T-helper 1 cell treated with Interleukin-12 subunit alpha and Interleukin-12 subunit beta and Interleukin-4 antibody, amounts not matched to agents 30 μg/mL and 1 μg/mL, for 36 hours (primary cell): ENCODE measurements at regions not wholly inside any gene's neighbourhood (a gene's known extent, or its start where the extent isn't known, plus 50 kb on each side); places are given as distances from the start of the nearest gene placed in this dataset.
"Not testable (repeated sequence)": the region's sequence is repeated elsewhere in the genome, so short reads cannot be mapped to it uniquely, and the experiment has no call there.

Experiments
- H3K27ac Mint-ChIP-seq: one replicate; pipeline ENCODE4 v1.8.0; 2021; ENCODE audit warnings: mild to moderate bottlenecking, mixed read lengths
- H3K27me3 Mint-ChIP-seq: one replicate; pipeline ENCODE4 v1.8.0; 2021; ENCODE audit warnings: low read depth, mixed read lengths
- H3K36me3 Mint-ChIP-seq: one replicate; pipeline ENCODE4 v1.8.0; 2021; ENCODE audit warnings: low read depth, mixed read lengths
- H3K4me1 Mint-ChIP-seq: one replicate; pipeline ENCODE4 v1.8.0; 2021; ENCODE audit warnings: low read depth, mixed read lengths
- H3K4me3 Mint-ChIP-seq: one replicate; pipeline ENCODE4 v1.8.0; 2021; ENCODE audit warnings: mild to moderate bottlenecking, moderate library complexity, mixed read lengths
- H3K9me3 Mint-ChIP-seq: one replicate; pipeline ENCODE4 v1.8.0; 2021; ENCODE audit warnings: mixed read lengths

- Mint-ChIP-seq H3K9me3 (no peaks in the 10 kb centered on the region), H3K4me3 (no peak overlapping the region), H3K36me3 (no peaks in the 10 kb centered on the region), H3K27me3 (no peaks in the 10 kb centered on the region), H3K27ac (no peak overlapping the region), H3K4me1 (peaks cover 4% of the 10 kb centered on the region)
These were observed 225.8 kb upstream of the SPRY1 start for GRCh38 chr4:123170843-123171242.

- no peak overlapping the region for H3K27ac Mint-ChIP-seq
- no peak overlapping the region for H3K4me3 Mint-ChIP-seq
These were observed 220.0 kb upstream of the SPRY1 start for GRCh38 chr4:123176605-123177004.

DNA sequence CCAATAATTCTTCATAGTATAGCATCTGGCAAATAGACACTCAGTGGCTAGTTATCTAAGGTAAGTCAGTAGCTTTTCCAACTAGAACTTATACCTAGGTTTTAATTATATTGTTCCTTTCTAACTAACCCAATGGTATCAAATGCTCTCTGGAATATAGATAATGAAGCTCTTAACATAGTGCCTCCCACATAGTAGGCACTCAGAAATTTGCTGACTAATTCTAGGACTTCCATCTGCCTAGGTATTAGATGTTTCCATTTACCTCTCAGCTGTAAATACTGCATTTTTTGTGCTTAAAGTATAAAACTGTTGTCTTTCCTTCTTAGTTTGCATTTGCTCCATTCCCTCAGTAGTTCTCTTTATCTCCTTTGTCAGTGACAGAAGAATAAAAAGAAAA lies 214.3 kb upstream of the SPRY1 start:
- Mint-ChIP-seq H3K27me3 (no peaks in the 10 kb centered on the region), H3K9me3 (no peaks in the 10 kb centered on the region), H3K4me3 (no peak overlapping the region), H3K36me3 (no peaks in the 10 kb centered on the region), H3K27ac (no peak overlapping the region), H3K4me1 (no peaks in the 10 kb centered on the region)

More at GRCh38 chr4:123176605-123177004, 220.0 kb upstream of the SPRY1 start:
- Mint-ChIP-seq H3K4me1 (no peaks in the 10 kb centered on the region), H3K9me3 (no peaks in the 10 kb centered on the region), H3K27me3 (no peaks in the 10 kb centered on the region), H3K36me3 (no peaks in the 10 kb centered on the region)

DNA sequence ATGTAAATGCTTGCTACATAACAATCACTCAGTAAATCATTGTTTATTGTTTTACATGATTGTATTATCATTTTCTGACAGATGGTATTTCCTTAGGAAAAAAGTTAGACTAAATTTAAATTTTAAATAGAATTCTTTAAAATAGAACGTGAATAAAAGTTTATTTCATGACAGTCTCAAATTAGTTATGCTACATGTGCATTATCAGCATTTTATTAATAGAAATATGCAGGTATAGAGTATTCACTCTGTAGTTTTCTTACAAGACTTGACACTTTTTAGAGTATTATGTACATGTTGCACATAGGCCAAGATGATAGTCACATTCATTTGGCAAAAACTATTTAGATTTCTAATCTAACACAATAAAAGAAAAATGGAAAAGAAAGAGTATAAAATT lies 213.3 kb upstream of the SPRY1 start:
- Mint-ChIP-seq H3K4me3 (no peak overlapping the region), H3K27ac (no peak overlapping the region), H3K4me1 (no peaks in the 10 kb centered on the region), H3K9me3 (no peaks in the 10 kb centered on the region), H3K36me3 (no peaks in the 10 kb centered on the region), H3K27me3 (no peaks in the 10 kb centered on the region)

DNA sequence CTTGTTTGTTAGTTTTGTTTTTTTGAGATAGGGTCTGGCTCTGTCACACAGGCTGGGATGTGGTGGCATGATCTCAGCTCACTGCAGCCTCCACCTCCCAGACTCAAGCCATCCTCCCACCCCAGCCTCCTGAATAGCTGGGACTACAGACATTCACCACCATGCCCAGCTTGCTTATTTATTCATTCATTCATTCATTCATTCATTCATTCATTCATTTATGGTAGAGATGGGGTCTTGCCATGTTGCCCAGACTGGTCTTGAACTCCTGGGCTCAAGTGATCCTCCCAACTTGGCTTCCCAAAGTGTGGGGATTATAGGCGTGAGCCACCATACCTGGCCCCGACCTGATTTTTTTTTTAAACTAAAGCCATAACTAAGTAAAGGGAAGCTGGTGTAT lies 212.8 kb upstream of the SPRY1 start:
- H3K9me3 Mint-ChIP-seq, H3K36me3 Mint-ChIP-seq, H3K4me3 Mint-ChIP-seq, H3K27me3 Mint-ChIP-seq, H3K4me1 Mint-ChIP-seq, H3K27ac Mint-ChIP-seq: not testable (repeated sequence)

DNA sequence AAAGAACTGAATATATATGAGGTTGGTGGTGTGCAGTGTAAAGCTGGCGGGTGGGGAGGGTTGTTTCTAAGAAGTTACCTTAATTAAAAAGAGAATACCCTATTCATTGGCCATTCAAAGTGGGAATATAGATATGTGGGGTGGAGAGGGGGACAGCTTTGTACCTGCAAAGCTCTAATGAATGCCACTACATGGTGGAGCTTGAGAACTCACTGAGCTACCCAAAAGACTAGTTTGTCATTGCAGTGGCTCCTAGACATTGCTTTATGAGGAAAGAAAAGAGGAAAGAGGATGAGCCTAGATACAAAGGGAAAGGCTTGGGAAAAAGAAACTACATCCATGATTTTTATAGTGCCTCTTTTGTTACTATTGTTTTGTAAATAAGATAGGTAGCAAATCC lies 209.9 kb upstream of the SPRY1 start:
- H3K27ac Mint-ChIP-seq = no peak overlapping the region
- no peaks in the 10 kb centered on the region for H3K27me3 Mint-ChIP-seq
- H3K4me1 Mint-ChIP-seq = no peaks in the 10 kb centered on the region
- no peak overlapping the region for H3K4me3 Mint-ChIP-seq
- no peaks in the 10 kb centered on the region for H3K9me3 Mint-ChIP-seq
- no peaks in the 10 kb centered on the region for H3K36me3 Mint-ChIP-seq

DNA sequence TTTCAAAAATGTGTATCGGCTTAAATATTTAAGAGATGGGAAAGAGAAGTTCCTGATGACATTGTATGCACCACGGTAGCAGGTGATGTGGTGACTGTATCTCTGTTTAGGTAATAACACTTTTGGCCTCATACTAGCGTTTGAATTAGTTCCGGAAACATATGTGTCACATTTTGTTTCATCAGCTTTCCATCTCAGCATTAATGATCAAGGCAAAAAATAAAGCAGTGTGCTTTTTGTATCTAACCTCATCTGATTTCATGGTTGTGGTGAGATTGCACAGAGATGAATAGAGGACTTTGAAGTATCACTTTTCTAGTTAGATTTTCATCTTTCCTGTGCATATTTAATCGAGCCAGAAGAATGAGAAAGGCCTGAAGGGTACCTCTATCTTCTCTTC lies 206.4 kb upstream of the SPRY1 start:
- no peak overlapping the region for H3K4me3 Mint-ChIP-seq
- no peak overlapping the region for H3K27ac Mint-ChIP-seq
- H3K36me3 Mint-ChIP-seq = no peaks in the 10 kb centered on the region
- no peaks in the 10 kb centered on the region for H3K9me3 Mint-ChIP-seq
- H3K4me1 Mint-ChIP-seq = no peaks in the 10 kb centered on the region
- no peaks in the 10 kb centered on the region for H3K27me3 Mint-ChIP-seq

- Mint-ChIP-seq H3K4me1 (no peaks in the 10 kb centered on the region), H3K36me3 (no peaks in the 10 kb centered on the region), H3K4me3 (no peak overlapping the region), H3K27ac (no peak overlapping the region), H3K27me3 (no peaks in the 10 kb centered on the region), H3K9me3 (no peaks in the 10 kb centered on the region)
These were observed 204.9 kb upstream of the SPRY1 start for GRCh38 chr4:123191728-123192127.

- H3K4me3 Mint-ChIP-seq = no peak overlapping the region
- H3K27me3 Mint-ChIP-seq = no peaks in the 10 kb centered on the region
- H3K36me3 Mint-ChIP-seq = no peaks in the 10 kb centered on the region
- no peaks in the 10 kb centered on the region for H3K4me1 Mint-ChIP-seq
- no peaks in the 10 kb centered on the region for H3K9me3 Mint-ChIP-seq
- H3K27ac Mint-ChIP-seq = no peak overlapping the region
These were observed 202.7 kb upstream of the SPRY1 start for GRCh38 chr4:123193802-123194367.

- Mint-ChIP-seq H3K9me3 (no peaks in the 10 kb centered on the region), H3K27me3 (no peaks in the 10 kb centered on the region), H3K36me3 (no peaks in the 10 kb centered on the region)
These were observed 197.9 kb upstream of the SPRY1 start for GRCh38 chr4:123198706-123199105.

GRCh38 chr4:123200051-123200940 lies 196.3 kb upstream of the SPRY1 start:
- H3K36me3 Mint-ChIP-seq = peaks cover 2% of the 10 kb centered on the region
- H3K9me3 Mint-ChIP-seq = no peaks in the 10 kb centered on the region
- no peak overlapping the region for H3K4me3 Mint-ChIP-seq
- H3K4me1 Mint-ChIP-seq = no peaks in the 10 kb centered on the region
- H3K27me3 Mint-ChIP-seq = no peaks in the 10 kb centered on the region
- H3K27ac Mint-ChIP-seq = no peak overlapping the region

More at GRCh38 chr4:123198706-123199105, 197.9 kb upstream of the SPRY1 start:
- H3K4me3 Mint-ChIP-seq = no peak overlapping the region
- H3K4me1 Mint-ChIP-seq = no peaks in the 10 kb centered on the region
- H3K27ac Mint-ChIP-seq = no peak overlapping the region

DNA sequence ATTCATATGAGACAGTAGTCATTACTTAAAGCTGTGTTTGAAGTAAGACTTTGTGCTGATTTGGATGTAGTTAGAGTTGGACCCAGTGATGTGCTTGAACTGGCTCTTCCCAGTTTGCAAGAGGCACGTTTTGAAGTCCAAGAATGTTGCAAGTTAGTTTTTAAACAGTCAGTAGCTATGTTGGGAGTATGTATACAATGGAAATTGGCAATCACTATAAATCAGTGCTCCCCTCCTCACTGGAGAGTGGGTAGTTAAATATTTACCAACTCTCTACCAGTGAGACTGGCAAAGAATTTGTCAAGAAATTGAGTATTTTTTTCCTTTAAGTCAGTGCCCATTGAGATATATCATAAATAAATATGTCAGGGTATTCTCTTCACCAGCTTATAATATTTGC lies 191.9 kb upstream of the SPRY1 start:
- no peaks in the 10 kb centered on the region for H3K9me3 Mint-ChIP-seq
- peaks cover 2% of the 10 kb centered on the region for H3K36me3 Mint-ChIP-seq
- H3K4me3 Mint-ChIP-seq = no peak overlapping the region
- H3K27me3 Mint-ChIP-seq = no peaks in the 10 kb centered on the region
- no peak overlapping the region for H3K27ac Mint-ChIP-seq
- H3K4me1 Mint-ChIP-seq = no peaks in the 10 kb centered on the region

- no peaks in the 10 kb centered on the region for H3K4me1 Mint-ChIP-seq
- no peak overlapping the region for H3K27ac Mint-ChIP-seq
- H3K4me3 Mint-ChIP-seq = no peak overlapping the region
- H3K9me3 Mint-ChIP-seq = no peaks in the 10 kb centered on the region
- peaks cover 2% of the 10 kb centered on the region for H3K36me3 Mint-ChIP-seq
- no peaks in the 10 kb centered on the region for H3K27me3 Mint-ChIP-seq
These were observed 190.6 kb upstream of the SPRY1 start for GRCh38 chr4:123206016-123206415.

DNA sequence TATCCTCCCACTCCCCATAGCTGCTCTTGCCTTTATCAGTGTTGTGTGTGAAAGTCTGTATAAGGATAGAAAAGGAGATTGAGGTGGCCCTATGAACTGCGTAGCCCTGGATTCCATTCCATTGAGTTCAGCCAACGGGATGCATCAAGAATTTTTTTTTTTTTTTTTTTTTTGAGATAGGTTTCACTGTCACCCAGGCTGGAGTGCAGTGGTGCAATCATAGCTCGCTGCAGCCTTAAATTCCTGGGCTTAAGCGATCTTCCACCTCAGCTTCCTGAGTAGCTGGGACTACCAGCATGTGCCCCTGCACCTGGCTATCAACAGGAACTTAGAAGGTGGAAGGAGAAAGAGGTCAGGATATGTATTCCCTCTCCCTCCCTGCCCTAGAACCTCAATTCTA lies 187.2 kb upstream of the SPRY1 start:
- Mint-ChIP-seq H3K27me3 (no peaks in the 10 kb centered on the region), H3K4me3 (no peak overlapping the region), H3K4me1 (no peaks in the 10 kb centered on the region), H3K9me3 (no peaks in the 10 kb centered on the region), H3K27ac (no peak overlapping the region), H3K36me3 (no peaks in the 10 kb centered on the region)

- H3K9me3 Mint-ChIP-seq = no peaks in the 10 kb centered on the region
- H3K36me3 Mint-ChIP-seq = no peaks in the 10 kb centered on the region
- H3K27ac Mint-ChIP-seq = no peak overlapping the region
- H3K4me3 Mint-ChIP-seq = no peak overlapping the region
- no peaks in the 10 kb centered on the region for H3K4me1 Mint-ChIP-seq
- H3K27me3 Mint-ChIP-seq = no peaks in the 10 kb centered on the region
These were observed 181.1 kb upstream of the SPRY1 start for GRCh38 chr4:123215536-123215935.
